NB4 (cell line): ENCODE measurements at regions not wholly inside any gene's neighbourhood (a gene's known extent, or its start where the extent isn't known, plus 50 kb on each side); places are given as distances from the start of the nearest gene placed in this dataset.

ENCODE experiments used
- DNase-seq: peaks from one replicate; pipeline ENCODE4 v3.0.0; 2010; ENCODE audit warnings: low read depth
- H3K4me3 ChIP-seq: one replicate; pipeline ENCODE4 v1.5.1; 2011; ENCODE audit warnings: mild to moderate bottlenecking, low read depth, low read length, moderate library complexity
- MYC ChIP-seq: IDR thresholded peaks from 2 replicates; pipeline ENCODE4 v1.6.1; 2011; ENCODE audit warnings: low read depth, low read length
- POLR2A ChIP-seq: IDR thresholded peaks from 2 replicates; pipeline ENCODE4 v1.6.1; 2011; ENCODE audit warnings: mild to moderate bottlenecking; ENCODE audit not compliant: insufficient read length; ENCODE audit errors: extremely low read depth
- TF ChIP-seq, protein P1 (sequence below): IDR thresholded peaks from one replicate; pipeline ENCODE4 v1.5.1; 2012; ENCODE audit warnings: low read depth, low read length
- TF ChIP-seq, protein P2 (sequence below): IDR thresholded peaks from 2 replicates; pipeline ENCODE4 v1.6.1; 2011; ENCODE audit warnings: low read depth, low read length

DNA sequence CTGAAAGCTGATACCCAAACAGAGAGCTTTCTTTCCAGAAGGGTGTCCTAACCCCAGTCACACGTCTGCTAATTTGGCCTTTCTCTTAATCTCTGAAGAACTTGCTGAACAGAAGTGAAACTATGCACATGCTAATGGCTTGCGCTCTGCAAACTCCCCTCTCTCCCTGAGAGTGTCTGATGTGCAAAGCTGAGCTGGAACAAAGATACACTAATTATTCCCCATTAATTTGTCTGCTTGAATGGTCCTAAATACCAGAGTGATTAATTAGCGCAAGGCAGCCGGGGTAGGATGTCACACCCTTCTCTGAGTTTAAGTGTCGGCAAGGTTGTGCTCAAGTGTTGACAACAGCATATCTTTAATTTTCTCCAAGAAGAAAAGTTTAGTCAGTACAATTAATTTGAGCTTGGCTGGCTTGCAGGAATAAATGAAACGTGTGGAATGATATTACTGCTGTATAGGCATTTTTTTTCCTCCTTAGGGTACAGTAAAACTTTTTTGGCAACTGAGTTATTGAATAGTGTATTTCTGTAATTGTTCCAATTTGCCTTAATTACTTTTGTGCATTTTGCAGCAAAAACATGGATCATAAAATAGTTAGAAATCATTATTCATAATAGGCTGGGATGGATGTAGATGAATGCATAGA lies 715.9 kb upstream of the POU3F2 start:
- no peak overlapping the region for H3K4me3 ChIP-seq
- no peak for TF ChIP-seq MYC
- no peak for TF ChIP-seq POLR2A
- TF ChIP-seq, protein P1, sequence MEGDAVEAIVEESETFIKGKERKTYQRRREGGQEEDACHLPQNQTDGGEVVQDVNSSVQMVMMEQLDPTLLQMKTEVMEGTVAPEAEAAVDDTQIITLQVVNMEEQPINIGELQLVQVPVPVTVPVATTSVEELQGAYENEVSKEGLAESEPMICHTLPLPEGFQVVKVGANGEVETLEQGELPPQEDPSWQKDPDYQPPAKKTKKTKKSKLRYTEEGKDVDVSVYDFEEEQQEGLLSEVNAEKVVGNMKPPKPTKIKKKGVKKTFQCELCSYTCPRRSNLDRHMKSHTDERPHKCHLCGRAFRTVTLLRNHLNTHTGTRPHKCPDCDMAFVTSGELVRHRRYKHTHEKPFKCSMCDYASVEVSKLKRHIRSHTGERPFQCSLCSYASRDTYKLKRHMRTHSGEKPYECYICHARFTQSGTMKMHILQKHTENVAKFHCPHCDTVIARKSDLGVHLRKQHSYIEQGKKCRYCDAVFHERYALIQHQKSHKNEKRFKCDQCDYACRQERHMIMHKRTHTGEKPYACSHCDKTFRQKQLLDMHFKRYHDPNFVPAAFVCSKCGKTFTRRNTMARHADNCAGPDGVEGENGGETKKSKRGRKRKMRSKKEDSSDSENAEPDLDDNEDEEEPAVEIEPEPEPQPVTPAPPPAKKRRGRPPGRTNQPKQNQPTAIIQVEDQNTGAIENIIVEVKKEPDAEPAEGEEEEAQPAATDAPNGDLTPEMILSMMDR = no peak
- TF ChIP-seq, protein P2, sequence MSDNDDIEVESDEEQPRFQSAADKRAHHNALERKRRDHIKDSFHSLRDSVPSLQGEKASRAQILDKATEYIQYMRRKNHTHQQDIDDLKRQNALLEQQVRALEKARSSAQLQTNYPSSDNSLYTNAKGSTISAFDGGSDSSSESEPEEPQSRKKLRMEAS = no peak
- DNase-seq = no peak

DNA sequence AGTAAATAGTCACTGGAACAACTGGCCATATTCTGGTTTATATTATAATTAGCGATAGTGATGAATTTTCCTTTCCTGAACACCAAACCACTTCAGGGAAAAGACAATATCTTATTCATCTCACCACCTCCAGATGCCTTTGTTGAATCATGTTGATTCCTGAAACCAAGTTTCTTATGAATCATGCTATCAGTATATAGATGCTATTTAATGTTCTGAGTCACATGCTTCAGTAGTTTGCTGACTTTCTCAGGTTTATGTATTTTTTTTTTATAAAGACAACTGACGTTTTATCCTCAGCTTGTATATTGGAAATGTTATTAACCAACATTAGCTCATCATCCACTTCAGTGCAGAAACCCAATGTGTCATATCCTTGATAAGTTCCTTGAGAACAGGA lies 710.2 kb upstream of the POU3F2 start:
- H3K4me3 ChIP-seq = no peak overlapping the region
- TF ChIP-seq POLR2A (no peak), MYC (no peak)
- TF ChIP-seq, protein P1 = no peak
- TF ChIP-seq, protein P2 = no peak
- no peak for DNase-seq

DNA sequence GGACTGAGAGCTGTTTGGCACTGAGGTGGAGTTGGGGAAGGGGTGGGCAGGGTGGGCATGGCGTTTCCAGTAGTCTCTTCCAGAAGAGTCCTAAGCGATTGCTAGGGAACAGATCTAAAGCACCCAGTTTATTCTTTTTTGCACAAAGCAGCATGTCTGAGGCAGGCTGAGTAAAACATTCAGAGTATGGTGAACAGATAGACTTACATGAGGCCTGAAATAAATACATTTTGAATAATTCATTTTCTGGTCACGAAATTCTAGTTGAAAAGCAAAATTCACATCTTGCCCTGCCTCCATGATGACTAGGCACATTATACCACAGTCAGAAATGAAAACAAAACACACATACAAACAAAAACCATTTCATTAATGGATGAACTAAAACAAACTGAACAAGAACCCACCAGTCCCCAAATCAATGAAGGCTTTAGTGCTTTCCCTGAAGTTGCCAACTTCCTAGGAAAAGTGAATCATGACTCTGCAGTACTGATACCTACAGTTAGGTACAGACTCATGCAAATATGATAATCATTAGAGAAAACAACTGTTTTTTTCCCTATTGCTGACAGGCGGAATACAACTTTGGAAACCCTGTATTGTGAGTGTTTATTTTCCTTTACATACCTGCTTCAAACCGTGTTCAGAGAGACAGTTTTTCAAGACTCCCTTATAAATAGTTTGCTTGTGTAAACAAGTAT lies 702.9 kb upstream of the POU3F2 start:
- DNase-seq = no peak
- no peak for TF ChIP-seq MYC
- TF ChIP-seq, protein P1 = no peak
- TF ChIP-seq, protein P2 = no peak
- no peak for TF ChIP-seq POLR2A

DNA sequence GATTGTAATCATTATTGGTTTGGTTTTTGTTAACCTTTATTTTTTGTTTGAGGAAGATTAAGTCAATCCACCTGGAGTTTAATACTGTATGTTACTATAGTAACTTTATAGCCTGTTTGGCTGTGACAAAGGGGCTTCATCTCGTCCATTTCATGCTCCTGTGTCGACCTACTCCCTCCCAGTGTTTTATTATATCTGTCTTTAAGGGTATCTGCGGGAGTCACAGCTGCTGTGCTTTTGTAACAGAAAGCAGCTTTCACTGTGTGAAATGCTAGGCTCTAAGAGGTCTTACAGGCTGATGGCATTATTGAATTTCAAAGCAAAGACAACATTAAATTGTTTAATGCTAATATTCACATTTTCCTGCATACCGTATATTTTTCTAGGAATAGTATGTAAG lies 698.0 kb upstream of the POU3F2 start:
- H3K4me3 ChIP-seq = no peak overlapping the region
- no peak for DNase-seq
- TF ChIP-seq, protein P1 = no peak
- TF ChIP-seq, protein P2 = no peak
- TF ChIP-seq POLR2A (no peak), MYC (no peak)

More for the DNA sequence above, 702.9 kb upstream of the POU3F2 start:
- no peak overlapping the region for H3K4me3 ChIP-seq

DNA sequence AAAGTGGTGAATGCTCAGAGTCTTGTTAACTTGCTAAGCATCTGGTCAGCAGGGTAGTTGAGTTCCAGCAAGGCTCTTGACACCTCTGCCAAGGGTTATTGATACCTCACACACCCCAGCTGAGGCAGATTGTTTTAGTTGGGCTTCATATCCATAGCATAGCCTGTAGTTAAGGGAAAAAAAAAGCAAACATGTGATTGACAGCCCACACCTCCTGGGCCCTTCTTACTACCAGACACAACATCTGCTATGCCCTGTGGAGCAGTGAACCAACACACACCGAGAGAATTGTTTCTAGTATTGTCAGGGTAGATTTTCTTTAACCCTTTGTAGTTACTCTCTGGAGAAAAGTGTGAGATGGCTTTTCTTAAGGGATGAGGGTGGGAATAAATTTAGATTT lies 697.0 kb upstream of the POU3F2 start:
- H3K4me3 ChIP-seq = no peak overlapping the region
- DNase-seq = no peak
- TF ChIP-seq, protein P2 = no peak
- TF ChIP-seq, protein P1 = no peak
- TF ChIP-seq MYC = no peak
- no peak for TF ChIP-seq POLR2A
